ENCODE measurements at regions not wholly inside any gene's neighbourhood (a gene's known extent, or its start where the extent isn't known, plus 50 kb on each side); places are given as distances from the start of the nearest gene placed in this dataset.
A peak's percentile ranks its signal among the peaks of the same experiment; 100 is the strongest.
"Not testable (repeated sequence)": the region's sequence is repeated elsewhere in the genome, so short reads cannot be mapped to it uniquely, and the experiment has no call there.

- DNase-seq, result no peak
These were observed 185.0 kb upstream of the NRXN3 start for GRCh38 chr14:77985211-77985615.

GRCh38 chr14:77986773-77987172 is 183.4 kb upstream of the NRXN3 start:
- DNase-seq, result no peak

GRCh38 chr14:77988096-77988870 is 181.9 kb upstream of the NRXN3 start:
- DNase-seq, result no peak

- no peak for DNase-seq
These were observed 181.2 kb upstream of the NRXN3 start for GRCh38 chr14:77988970-77989369.

- DNase-seq, result no peak
These were observed 180.7 kb upstream of the NRXN3 start for GRCh38 chr14:77989441-77989991.

GRCh38 chr14:77990337-77990736 is 179.8 kb upstream of the NRXN3 start:
- peak in 1 of 2 experiments; percentile 16 for DNase-seq

GRCh38 chr14:77991128-77991772 is 178.9 kb upstream of the NRXN3 start:
- peak in 1 of 2 experiments; percentile 48 for DNase-seq

- no peak for DNase-seq
These were observed 164.8 kb upstream of the NRXN3 start for GRCh38 chr14:78005325-78005724.

GRCh38 chr14:78007160-78007559 is 163.0 kb upstream of the NRXN3 start:
- DNase-seq, result no peak

- DNase-seq, result no peak
These were observed 159.5 kb upstream of the NRXN3 start for GRCh38 chr14:78010688-78011087.

GRCh38 chr14:78013911-78014310 is 156.3 kb upstream of the NRXN3 start:
- not testable (repeated sequence) for DNase-seq

GRCh38 chr14:78016532-78016931 is 153.6 kb upstream of the NRXN3 start:
- no peak for DNase-seq

GRCh38 chr14:78018283-78018682 is 151.9 kb upstream of the NRXN3 start:
- DNase-seq, result no peak

GRCh38 chr14:78022059-78022458 is 148.1 kb upstream of the NRXN3 start:
- peak; percentile 59 to 82 for DNase-seq

GRCh38 chr14:78023112-78023511 is 147.1 kb upstream of the NRXN3 start:
- DNase-seq, result no peak

GRCh38 chr14:78028471-78028870 is 141.7 kb upstream of the NRXN3 start:
- DNase-seq, result no peak

- DNase-seq, result peak; percentile 21 to 51
These were observed 140.4 kb upstream of the NRXN3 start for GRCh38 chr14:78029601-78030372.

GRCh38 chr14:78043349-78043748 is 126.8 kb upstream of the NRXN3 start:
- no peak for DNase-seq

GRCh38 chr14:78048120-78048519 is 122.1 kb upstream of the NRXN3 start:
- no peak for DNase-seq

GRCh38 chr14:78056890-78057289 is 113.3 kb upstream of the NRXN3 start:
- DNase-seq, result not testable (repeated sequence)

GRCh38 chr14:78070344-78070743 is 99.8 kb upstream of the NRXN3 start:
- DNase-seq, result no peak

- DNase-seq, result no peak
These were observed 99.1 kb upstream of the NRXN3 start for GRCh38 chr14:78071016-78071549.

GRCh38 chr14:78073028-78073427 is 97.1 kb upstream of the NRXN3 start:
- no peak for DNase-seq
